ENCODE measurements at regions not wholly inside any gene's neighbourhood (a gene's known extent, or its start where the extent isn't known, plus 50 kb on each side); places are given as distances from the start of the nearest gene placed in this dataset.

DNA sequence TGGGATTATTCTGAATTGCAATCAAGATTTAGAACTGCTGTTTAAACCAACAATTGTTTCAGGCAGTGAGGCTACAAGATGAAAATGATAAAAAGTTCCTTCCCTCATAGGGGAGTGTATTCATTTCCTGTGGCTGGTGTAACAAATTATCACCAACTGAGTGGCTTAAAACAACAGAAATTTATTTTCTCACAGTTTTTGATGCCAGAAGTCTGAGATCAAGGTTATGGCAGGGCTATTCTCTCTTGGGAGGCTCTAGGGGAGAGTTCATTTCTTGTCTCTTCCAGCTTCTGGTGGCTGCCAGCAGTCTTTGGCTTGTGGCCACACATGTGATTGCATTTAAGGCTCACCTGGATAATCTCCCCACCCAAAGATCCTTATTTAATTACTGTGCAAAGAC is 290.5 kb upstream of the ZSWIM2 start:
- intact Hi-C loops (cut with DNase I): no loop called here
- DNase-seq: no peak
- H3K9me3 ChIP-seq (replicated peaks in 1 of 3): no peaks in the 10 kb centered on the region
- H3K36me3 ChIP-seq (replicated peaks in 1 of 2): no peaks in the 10 kb centered on the region
- TF ChIP-seq, protein P1, sequence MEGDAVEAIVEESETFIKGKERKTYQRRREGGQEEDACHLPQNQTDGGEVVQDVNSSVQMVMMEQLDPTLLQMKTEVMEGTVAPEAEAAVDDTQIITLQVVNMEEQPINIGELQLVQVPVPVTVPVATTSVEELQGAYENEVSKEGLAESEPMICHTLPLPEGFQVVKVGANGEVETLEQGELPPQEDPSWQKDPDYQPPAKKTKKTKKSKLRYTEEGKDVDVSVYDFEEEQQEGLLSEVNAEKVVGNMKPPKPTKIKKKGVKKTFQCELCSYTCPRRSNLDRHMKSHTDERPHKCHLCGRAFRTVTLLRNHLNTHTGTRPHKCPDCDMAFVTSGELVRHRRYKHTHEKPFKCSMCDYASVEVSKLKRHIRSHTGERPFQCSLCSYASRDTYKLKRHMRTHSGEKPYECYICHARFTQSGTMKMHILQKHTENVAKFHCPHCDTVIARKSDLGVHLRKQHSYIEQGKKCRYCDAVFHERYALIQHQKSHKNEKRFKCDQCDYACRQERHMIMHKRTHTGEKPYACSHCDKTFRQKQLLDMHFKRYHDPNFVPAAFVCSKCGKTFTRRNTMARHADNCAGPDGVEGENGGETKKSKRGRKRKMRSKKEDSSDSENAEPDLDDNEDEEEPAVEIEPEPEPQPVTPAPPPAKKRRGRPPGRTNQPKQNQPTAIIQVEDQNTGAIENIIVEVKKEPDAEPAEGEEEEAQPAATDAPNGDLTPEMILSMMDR (IDR thresholded peaks at IDR 0.05): no peak
- no peak for TF ChIP-seq POLR2A (IDR thresholded peaks at IDR 0.05)
- H3K4me3 ChIP-seq: no peak overlapping the region
- no peaks in the 10 kb centered on the region for H3K27me3 ChIP-seq
- H3K4me1 ChIP-seq (replicated peaks in 1 of 2): no peaks in the 10 kb centered on the region
- H3K27ac ChIP-seq: no peak overlapping the region

DNA sequence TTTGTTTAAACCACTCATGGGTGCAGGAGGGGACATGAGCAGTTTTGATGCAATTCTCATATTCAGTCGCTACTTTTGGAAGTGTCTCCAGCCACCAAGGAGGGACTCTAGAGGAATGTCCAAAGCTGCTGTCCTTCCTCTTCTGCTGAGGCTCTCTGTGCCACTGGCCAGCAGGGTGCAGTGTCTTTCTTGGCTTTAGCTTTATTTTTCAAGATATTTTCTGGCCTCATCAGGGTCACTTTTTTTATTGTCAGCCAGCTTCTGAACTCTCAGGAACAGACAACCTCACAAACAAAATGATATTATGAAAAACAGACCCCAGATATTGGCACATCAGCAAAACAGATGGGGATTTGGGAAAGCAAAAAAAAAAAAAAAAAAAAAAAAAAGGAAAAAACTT is 289.3 kb upstream of the ZSWIM2 start:
- 23 to 50% (median 40%) methylated on average over 1 of the region's 1 CpG for WGBS, 4 donors
- H3K4me3 ChIP-seq: no peak overlapping the region
- H3K27me3 ChIP-seq: no peaks in the 10 kb centered on the region
- H3K27ac ChIP-seq: no peak overlapping the region
- H3K4me1 ChIP-seq (replicated peaks in 1 of 2): no peaks in the 10 kb centered on the region
- intact Hi-C loops (cut with DNase I): no loop called here
- no peaks in the 10 kb centered on the region for H3K36me3 ChIP-seq (replicated peaks in 1 of 2)
- peak in 5 of 7 donors; percentile 6 to 53 (median 17) for DNase-seq
- TF ChIP-seq, protein P1 (IDR thresholded peaks at IDR 0.05): peak in 3 of 6 experiments; percentile 17 to 37 (median 20)
- TF ChIP-seq POLR2A (IDR thresholded peaks at IDR 0.05): no peak
- H3K9me3 ChIP-seq (replicated peaks in 1 of 3): no peaks in the 10 kb centered on the region

DNA sequence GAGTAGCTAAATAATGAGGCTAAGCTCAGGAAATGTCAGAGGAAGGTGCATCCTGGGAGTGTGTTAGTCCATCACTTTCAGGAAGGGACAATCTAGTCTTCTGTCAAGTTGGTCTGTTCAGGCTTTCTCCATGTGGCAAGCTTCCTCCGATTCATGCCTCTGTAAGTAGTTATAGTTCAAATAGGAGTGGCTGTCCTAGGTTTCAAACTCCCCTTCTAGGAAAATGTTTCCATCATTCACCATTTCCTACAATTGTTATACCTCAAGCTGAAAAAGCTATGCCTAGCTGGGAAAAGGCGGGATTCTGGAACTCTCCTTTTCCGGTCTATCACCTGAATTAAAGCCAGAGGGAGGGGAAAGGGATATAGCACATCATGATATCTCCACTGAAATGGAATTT is 287.7 kb upstream of the ZSWIM2 start:
- H3K36me3 ChIP-seq (replicated peaks in 1 of 2): no peaks in the 10 kb centered on the region
- 66 to 84% (median 75%) methylated on average over 3 of the region's 3 CpGs for WGBS, 4 donors
- H3K4me1 ChIP-seq (replicated peaks in 1 of 2): no peaks in the 10 kb centered on the region
- intact Hi-C loops (cut with DNase I): no loop called here
- TF ChIP-seq, protein P1 (IDR thresholded peaks at IDR 0.05): no peak
- TF ChIP-seq POLR2A (IDR thresholded peaks at IDR 0.05): no peak
- H3K27ac ChIP-seq: peak overlapping the region in 1 of 5 donors; percentile 34
- H3K9me3 ChIP-seq (replicated peaks in 1 of 3): no peaks in the 10 kb centered on the region
- no peak for DNase-seq
- H3K27me3 ChIP-seq: no peaks in the 10 kb centered on the region
- no peak overlapping the region for H3K4me3 ChIP-seq

DNA sequence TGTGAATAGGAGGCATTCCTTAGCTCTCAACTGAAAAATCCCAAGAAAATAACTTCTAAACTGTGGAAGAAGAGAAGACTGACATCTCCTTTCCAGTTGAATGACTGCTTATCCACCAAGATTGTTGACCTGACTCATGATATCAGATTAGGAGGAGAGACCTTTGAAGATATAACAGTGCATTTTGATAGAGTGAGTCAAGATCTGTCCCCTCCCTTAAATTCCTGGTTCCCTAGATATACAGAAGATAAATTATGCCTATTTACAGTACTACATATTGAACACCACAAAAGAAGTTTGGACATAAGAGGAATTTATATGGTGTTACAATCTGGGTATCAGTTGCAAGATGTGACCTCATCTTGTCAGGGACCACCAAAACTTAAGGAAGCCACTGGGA is 285.3 kb upstream of the ZSWIM2 start:
- H3K9me3 ChIP-seq (replicated peaks in 1 of 3): no peaks in the 10 kb centered on the region
- intact Hi-C loops (cut with DNase I): no loop called here
- TF ChIP-seq POLR2A (IDR thresholded peaks at IDR 0.05): no peak
- TF ChIP-seq, protein P1 (IDR thresholded peaks at IDR 0.05): no peak
- H3K4me3 ChIP-seq: no peak overlapping the region
- no peaks in the 10 kb centered on the region for H3K27me3 ChIP-seq
- DNase-seq: no peak
- H3K4me1 ChIP-seq (replicated peaks in 1 of 2): no peaks in the 10 kb centered on the region
- H3K36me3 ChIP-seq (replicated peaks in 1 of 2): no peaks in the 10 kb centered on the region
- H3K27ac ChIP-seq: no peak overlapping the region
